HG02798 (cell line): ENCODE measurements at regions not wholly inside any gene's neighbourhood (a gene's known extent, or its start where the extent isn't known, plus 50 kb on each side); places are given as distances from the start of the nearest gene placed in this dataset.

Experiments used
- ATAC-seq: cut with Tn5 transposase; IDR thresholded peaks from one replicate; pipeline ENCODE4 v1.9.1; 2021; ENCODE audit warnings: mild to moderate bottlenecking; ENCODE audit not compliant: unreplicated experiment, poor library complexity

- no peak for ATAC-seq
Measured at GRCh38 chr10:44591911-44592310, 207.0 kb upstream of the CXCL12 start.

- no peak for ATAC-seq
Measured at GRCh38 chr10:44593952-44594351, 209.1 kb upstream of the CXCL12 start.

- ATAC-seq = no peak
Measured at GRCh38 chr10:44607116-44607515, 222.2 kb upstream of the CXCL12 start.

- no peak for ATAC-seq
Measured at GRCh38 chr10:44618910-44619309, 234.0 kb upstream of the CXCL12 start.

- no peak for ATAC-seq
Measured at GRCh38 chr10:44619521-44619920, 234.6 kb upstream of the CXCL12 start.

- ATAC-seq = no peak
Measured at GRCh38 chr10:44619975-44620374, 235.1 kb upstream of the CXCL12 start.

- ATAC-seq = no peak
Measured at GRCh38 chr10:44627591-44628354, 242.9 kb upstream of the CXCL12 start.

GRCh38 chr10:44628921-44629320 lies 244.0 kb upstream of the CXCL12 start:
- no peak for ATAC-seq

GRCh38 chr10:44635176-44635575 lies 250.3 kb upstream of the CXCL12 start:
- ATAC-seq = no peak

GRCh38 chr10:44636625-44637024 lies 251.7 kb upstream of the CXCL12 start:
- ATAC-seq = no peak

- ATAC-seq = no peak
Measured at GRCh38 chr10:44640429-44640828, 255.5 kb upstream of the CXCL12 start.

- ATAC-seq = no peak
Measured at GRCh38 chr10:44647473-44647872, 262.6 kb upstream of the CXCL12 start.

- peak; percentile 68 for ATAC-seq
Measured at GRCh38 chr10:44647877-44648542, 263.1 kb upstream of the CXCL12 start.

- ATAC-seq = no peak
Measured at GRCh38 chr10:44650691-44651661, 260.2 kb upstream of the TMEM72 start.

- ATAC-seq = no peak
Measured at GRCh38 chr10:44651834-44652233, 259.3 kb upstream of the TMEM72 start.

GRCh38 chr10:44659320-44659719 lies 251.8 kb upstream of the TMEM72 start:
- no peak for ATAC-seq

- no peak for ATAC-seq
Measured at GRCh38 chr10:44660271-44660670, 250.9 kb upstream of the TMEM72 start.

GRCh38 chr10:44662051-44662450 lies 249.1 kb upstream of the TMEM72 start:
- ATAC-seq = no peak

- no peak for ATAC-seq
Measured at GRCh38 chr10:44668336-44668735, 242.8 kb upstream of the TMEM72 start.

- no peak for ATAC-seq
Measured at GRCh38 chr10:44671319-44671718, 239.8 kb upstream of the TMEM72 start.
